GM12892 (cell line): ENCODE measurements at regions not wholly inside any gene's neighbourhood (a gene's known extent, or its start where the extent isn't known, plus 50 kb on each side); places are given as distances from the start of the nearest gene placed in this dataset.

Experiments used
- POLR2A ChIP-seq: IDR thresholded peaks from 2 replicates; pipeline ENCODE4 v1.6.1; 2011; ENCODE audit warnings: low read depth, low read length, control low read depth
- POLR2AphosphoS5 ChIP-seq: IDR thresholded peaks from 2 replicates; pipeline ENCODE4 v1.6.1; 2011; ENCODE audit warnings: low read depth, low read length, control low read depth
- TAF1 ChIP-seq: IDR thresholded peaks from 2 replicates; pipeline ENCODE4 v1.6.1; 2011; ENCODE audit warnings: low read depth, mild to moderate bottlenecking, control low read depth, low read length, borderline replicate concordance

DNA sequence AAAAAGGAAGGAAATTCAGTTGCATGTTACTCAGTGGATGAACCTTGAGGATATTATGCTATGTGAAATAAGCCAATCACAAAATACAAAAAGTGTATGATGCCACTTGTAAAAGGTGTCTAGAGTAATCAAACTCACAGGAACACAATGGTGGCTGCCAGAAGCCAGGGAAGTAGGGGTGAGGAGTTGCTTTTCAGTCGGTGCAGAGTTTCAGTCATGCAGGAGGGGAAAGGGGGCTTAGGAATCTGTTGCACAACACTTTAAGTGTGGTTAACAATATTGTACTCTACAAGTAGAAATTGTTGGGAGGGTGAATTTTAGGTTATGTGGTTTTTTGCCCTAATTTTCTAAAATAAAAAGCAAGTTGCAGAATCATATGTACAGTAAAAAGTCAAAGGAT, 184.2 kb upstream of the RAB4A start:
- no peak for TF ChIP-seq POLR2A
- no peak for TF ChIP-seq TAF1
- no peak for TF ChIP-seq POLR2AphosphoS5
